Heart left ventricle (tissue), 13 donors: ENCODE measurements at regions not wholly inside any gene's neighbourhood (a gene's known extent, or its start where the extent isn't known, plus 50 kb on each side); places are given as distances from the start of the nearest gene placed in this dataset.

Source experiments
- POLR2A ChIP-seq, 2 donors: fragments of 450-650 bp; IDR thresholded peaks; one replicate each; pipeline ENCODE4 v1.6.1; 2017; ENCODE audit warnings: antibody characterized with exemption in 2 of 2, mild to moderate bottlenecking in 2 of 2, moderate library complexity in 2 of 2
- TF ChIP-seq, protein P1 (sequence below), 12 donors: fragments of 200-600 bp; sonication (generic) in 4 of 12; IDR thresholded peaks; one replicate each; pipeline versions ENCODE4 v1.5.0 to v1.8.0; 2018 to 2022; ENCODE audit warnings: antibody characterized with exemption in 12 of 12, mild to moderate bottlenecking in 5 of 12
- donor health status: ischemic (EF 13 %, LVEDD 7.1; RV severe dilation, severe dysfunction).
- donor health status: DM: no; HTN: yes; CAD: no.
- donor health status: DM: no; HTN: no; CAD: no.
- donor health status: ischemic (EF 25% LVEDD 6.9; RV normal size, moderate dysfunction).
- donor health status: ischemic (EF 25% LVEDD 5.7; RV mildly dilated, moderate dysfunction).
- donor health status: ischemic (EF 35%, LVEDD 5.7; RV mildly dilated, moderate dysfunction).
- donor health status: nonischemic (EF 11% LVEDD 7.7; RV severe dilation, severe dysfunction).
- donor health status: DM: yes; HTN: yes; CAD: no.
- donor health status: PGD.
- donor health status: ischemic (EF 29% LVEDD 5.4; RV normal size, mild dysfunction).
- donor health status: nonischemic (EF 23%, LVEDD 6.1; RV moderate dilation, normal function).

DNA sequence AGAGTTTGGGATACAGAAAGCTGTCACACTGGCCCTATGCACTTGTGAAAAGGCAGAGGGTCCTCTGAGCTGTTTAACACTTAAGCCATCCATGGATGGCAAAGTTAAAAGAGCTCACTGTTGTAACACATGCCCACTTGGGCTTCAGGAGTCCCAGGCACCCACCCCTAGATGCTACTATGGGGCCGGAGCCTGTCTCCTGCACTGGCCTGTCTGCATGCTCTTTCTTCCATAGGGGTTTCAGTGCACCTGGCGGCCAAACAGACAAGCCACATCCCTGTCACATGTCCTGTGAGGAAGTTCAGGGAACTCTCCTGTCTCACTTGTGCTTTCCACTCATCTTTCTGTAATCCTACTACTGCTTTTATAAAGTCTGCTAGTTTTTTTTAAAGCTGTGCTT, 2586.0 kb downstream of the PCDH7 start:
- TF ChIP-seq, protein P1, sequence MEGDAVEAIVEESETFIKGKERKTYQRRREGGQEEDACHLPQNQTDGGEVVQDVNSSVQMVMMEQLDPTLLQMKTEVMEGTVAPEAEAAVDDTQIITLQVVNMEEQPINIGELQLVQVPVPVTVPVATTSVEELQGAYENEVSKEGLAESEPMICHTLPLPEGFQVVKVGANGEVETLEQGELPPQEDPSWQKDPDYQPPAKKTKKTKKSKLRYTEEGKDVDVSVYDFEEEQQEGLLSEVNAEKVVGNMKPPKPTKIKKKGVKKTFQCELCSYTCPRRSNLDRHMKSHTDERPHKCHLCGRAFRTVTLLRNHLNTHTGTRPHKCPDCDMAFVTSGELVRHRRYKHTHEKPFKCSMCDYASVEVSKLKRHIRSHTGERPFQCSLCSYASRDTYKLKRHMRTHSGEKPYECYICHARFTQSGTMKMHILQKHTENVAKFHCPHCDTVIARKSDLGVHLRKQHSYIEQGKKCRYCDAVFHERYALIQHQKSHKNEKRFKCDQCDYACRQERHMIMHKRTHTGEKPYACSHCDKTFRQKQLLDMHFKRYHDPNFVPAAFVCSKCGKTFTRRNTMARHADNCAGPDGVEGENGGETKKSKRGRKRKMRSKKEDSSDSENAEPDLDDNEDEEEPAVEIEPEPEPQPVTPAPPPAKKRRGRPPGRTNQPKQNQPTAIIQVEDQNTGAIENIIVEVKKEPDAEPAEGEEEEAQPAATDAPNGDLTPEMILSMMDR (IDR thresholded peaks at IDR 0.05), result no peak
- no peak for TF ChIP-seq POLR2A (IDR thresholded peaks at IDR 0.05)
